Islet of Langerhans (tissue), 1 donor: ENCODE measurements at regions not wholly inside any gene's neighbourhood (a gene's known extent, or its start where the extent isn't known, plus 50 kb on each side); places are given as distances from the start of the nearest gene placed in this dataset.
A peak's percentile ranks its signal among the peaks of the same experiment; 100 is the strongest.

Experiments used
- FAIRE-seq: peaks from one replicate; lab custom pipeline; 2011; peaks lifted over from hg19 to GRCh38; lab: Jason Lieb, UNC

DNA sequence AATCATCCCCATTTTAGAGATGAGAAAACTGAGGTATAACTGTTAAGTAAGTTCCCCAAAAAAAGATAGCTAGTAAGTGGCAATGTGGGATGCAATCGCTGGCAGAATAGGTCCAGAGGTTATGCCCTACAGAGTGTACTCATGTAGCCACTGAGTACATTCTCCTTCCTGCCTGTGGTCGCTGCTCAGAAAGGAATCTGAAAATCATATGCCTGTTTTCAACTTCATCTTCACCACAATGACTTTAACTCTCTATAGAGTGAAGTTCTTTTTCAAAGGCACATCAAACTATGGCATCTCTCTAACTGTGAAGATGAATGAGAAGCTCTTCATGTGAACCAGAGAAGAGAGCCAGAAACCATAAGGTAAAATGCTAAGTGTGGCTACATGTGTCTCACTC lies 162.2 kb upstream of the SLC25A13 start:
- no peak for FAIRE-seq

- no peak for FAIRE-seq
These were observed 159.9 kb upstream of the SLC25A13 start for GRCh38 chr7:96481796-96482195.

- FAIRE-seq, result no peak
These were observed 157.2 kb upstream of the SLC25A13 start for GRCh38 chr7:96479015-96479645.

- no peak for FAIRE-seq
These were observed 149.7 kb upstream of the SLC25A13 start for GRCh38 chr7:96471606-96472005.

- FAIRE-seq, result no peak
These were observed 130.2 kb upstream of the SLC25A13 start for GRCh38 chr7:96452146-96452545.

DNA sequence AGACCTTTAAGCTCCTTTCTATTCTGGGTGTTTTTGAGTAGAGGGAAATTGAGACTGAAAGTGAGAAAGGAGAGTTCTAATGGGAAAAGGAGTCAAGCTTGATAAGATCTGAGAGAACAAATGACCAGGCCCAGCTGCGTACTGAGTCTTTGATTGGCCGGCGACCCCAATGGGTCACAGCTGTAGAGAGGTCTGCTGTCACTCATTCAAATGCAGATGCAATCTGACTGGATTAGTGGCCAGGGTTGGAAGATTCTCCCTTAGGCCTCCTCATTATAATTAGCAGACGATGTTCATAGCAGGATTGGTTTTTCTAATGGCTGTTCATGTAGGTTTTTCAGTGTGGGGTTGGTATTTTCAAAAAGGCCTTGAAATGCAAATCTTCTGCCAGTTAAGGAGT lies 127.2 kb upstream of the SLC25A13 start:
- no peak for FAIRE-seq

DNA sequence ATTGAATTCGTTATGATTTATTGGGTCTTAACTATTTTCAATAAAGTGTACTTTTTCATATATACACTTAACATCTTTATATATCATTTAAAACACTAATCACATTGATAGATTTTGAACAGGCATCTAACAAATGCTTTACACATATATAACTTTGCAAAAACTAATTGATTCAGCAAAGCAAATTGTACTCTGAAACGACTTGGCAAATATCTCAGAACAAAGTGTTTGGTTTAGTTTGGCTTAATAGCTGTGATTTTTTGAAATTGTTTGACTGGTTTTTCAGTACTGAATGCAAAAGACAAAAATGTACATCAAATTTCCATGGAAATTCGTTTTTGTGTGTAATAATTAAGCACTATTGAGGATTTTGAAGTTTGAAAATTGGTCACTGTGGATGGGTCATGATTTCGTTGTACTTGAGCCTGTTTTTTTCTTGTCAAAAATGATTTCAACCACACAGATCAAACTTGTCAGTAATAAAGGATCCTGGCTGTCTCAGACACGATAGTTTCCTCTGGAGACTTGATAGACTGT lies 125.3 kb upstream of the SLC25A13 start:
- no peak for FAIRE-seq

DNA sequence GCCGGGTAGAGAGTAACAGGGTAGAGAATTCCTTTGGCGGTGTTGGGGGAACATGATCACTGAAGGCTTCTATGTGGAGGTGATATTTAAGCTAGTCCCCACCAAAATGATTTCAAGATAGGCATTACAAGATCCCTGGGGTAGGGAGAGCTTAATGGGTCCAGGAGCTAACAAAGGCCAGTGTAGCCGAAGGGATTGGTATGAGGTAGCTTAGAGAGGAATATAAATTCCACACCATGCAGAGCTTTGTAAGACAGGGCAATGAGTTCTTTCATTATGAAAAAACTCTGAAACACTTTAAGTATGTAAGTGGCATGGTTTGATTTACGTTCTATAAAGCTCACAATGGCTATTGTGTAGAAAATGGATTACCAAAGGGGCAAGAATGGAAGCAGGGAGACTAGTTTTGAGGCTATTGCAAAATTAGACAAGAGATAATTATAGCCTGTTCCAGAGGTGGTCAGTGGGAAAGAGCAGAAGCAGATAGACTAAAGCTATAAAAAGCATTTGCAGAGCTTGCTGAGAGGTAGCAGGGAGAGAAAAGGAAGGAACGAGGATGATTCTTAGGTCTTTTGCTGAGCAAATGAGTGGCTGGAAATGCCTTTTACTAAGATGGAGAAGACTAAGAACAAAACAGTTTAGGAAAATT lies 119.7 kb upstream of the SLC25A13 start:
- no peak for FAIRE-seq

DNA sequence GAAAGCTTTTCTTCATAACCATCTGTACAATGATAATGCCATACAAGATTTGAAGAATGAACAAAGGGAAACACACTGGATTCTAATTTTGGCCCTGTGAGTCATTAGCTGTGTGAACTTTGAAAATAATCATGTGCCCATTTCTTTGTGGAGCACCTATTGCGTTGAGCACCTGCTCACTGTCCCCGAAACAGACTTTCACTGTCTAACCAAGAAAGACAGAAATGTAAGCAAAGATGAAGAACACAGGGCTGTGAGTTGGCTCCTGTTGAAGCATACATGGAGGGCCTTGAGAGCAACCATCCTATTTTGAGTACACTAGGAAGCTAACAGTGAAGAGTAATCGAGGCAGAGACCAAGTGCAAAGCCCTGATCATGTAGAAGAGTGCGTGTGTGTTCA lies 118.4 kb upstream of the SLC25A13 start:
- no peak for FAIRE-seq

GRCh38 chr7:96436880-96437279 lies 115.0 kb upstream of the SLC25A13 start:
- peak; percentile 13 for FAIRE-seq

DNA sequence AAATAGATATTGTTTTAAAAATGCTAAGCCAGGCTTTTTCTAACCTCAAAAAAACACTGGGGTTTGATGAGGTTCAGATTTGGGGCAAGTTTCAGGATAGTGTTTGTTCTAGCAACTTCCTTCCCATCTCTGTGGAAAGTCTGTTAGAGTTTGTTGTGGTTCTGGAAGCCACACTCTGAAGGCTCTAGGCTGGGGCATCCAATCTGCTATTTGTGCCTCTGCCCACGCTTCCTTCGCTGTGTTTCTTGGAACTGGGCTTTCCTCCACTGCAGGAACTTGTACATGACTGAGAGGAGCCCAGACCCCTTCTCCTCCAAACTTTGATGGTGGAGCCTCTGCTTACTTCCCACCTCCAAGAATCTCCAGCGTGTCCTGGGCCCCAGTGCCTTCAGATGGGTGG lies 108.5 kb upstream of the SLC25A13 start:
- FAIRE-seq, result no peak

DNA sequence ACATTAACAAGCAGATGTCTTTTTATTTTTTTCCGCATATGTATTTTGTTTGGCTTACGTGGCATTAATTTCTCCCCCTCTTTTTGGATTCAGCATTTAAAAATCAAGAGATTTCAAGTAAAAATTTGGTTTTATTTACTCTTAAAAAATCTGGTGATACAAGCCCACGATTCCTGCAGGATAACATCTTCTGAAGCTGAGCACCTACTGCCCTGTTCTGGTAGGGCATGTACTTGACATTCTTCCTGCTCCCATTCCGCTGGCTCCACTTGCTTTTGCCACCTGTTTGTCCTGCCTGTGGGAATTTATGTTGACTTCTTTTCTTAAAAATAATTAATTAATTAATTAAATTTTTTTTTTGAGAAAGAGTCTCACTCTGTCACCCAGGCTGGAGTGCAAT lies 105.2 kb upstream of the SLC25A13 start:
- no peak for FAIRE-seq

DNA sequence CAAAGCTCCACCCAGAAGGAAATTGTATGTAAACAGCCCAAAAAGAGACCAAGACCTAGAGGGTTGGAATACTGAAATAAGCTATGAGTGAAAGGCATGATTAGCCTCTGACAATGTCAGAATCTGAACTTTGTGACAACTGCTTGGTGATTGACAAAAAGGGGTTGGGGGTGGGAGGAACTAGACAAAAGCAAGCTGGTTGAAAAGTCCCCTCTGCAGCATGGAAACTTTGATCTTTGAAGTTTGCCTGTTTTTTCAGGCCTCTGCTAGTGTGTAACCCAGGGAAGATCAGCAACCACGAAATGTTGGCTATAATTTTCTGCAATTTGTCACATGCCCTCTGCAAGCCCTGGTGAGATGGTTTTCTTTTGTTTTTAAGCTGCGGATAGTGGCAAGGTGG lies 104.8 kb upstream of the SLC25A13 start:
- FAIRE-seq, result no peak

DNA sequence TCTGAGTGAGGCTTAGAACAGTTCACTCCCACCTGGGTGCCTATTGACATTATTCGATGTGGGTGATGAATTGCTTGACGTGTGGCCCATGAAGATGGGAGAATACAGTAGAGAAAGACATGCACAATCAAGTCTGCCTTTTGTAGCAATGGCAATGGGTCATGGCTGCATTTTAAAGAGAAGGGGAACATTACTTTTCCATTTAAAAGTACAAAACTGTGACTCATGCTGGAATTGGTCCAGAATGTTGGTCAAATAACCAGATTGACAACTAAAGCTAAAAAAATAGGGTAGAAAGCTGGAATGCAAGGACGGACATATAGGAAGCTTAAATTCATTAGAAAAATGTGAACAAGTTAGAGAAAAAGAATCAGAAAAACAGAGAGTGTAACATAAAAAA lies 104.1 kb upstream of the SLC25A13 start:
- no peak for FAIRE-seq

GRCh38 chr7:96424411-96424810 lies 102.5 kb upstream of the SLC25A13 start:
- no peak for FAIRE-seq

DNA sequence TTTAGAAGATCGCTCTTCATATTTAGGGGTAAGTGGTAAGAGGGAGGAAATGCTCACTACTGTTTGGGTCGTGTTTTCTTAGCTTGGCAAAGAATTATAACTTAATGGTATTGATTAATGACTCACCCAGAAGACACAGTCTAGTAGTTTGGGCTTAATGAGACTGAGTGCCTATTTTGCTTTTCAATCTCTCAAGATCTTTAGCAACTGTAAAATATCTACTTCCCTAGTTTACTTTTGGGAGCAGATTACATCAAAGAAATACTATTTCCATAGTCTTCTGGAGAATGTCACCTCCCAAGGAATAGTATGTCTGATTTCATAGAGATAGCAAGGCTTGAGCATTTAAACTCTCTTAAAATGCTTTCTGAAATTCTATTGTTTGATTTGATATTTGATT lies 100.5 kb upstream of the SLC25A13 start:
- FAIRE-seq, result no peak

- FAIRE-seq, result no peak
These were observed 96.7 kb upstream of the SLC25A13 start for GRCh38 chr7:96418581-96418980.

- FAIRE-seq, result no peak
These were observed 95.9 kb upstream of the SLC25A13 start for GRCh38 chr7:96417784-96418183.

DNA sequence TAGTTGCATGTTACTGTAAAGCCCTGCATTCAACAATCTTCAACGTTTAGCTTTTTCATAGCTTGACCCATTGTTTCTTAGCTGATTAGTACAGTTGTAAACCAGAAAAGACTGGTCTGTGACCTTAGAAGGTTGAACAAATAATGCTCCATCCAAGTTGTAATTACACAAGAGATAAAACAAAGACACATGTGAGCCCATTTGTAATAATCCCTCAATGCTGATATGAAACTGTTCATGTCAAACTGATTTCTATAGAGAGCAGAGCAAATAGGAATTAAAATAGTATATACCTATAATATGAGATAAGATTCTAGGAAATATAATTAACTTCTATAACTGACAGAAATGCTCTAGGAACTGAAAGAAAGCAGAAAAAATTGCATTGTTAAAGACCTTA lies 94.7 kb upstream of the SLC25A13 start:
- no peak for FAIRE-seq

- no peak for FAIRE-seq
These were observed 94.2 kb upstream of the SLC25A13 start for GRCh38 chr7:96416116-96416515.

DNA sequence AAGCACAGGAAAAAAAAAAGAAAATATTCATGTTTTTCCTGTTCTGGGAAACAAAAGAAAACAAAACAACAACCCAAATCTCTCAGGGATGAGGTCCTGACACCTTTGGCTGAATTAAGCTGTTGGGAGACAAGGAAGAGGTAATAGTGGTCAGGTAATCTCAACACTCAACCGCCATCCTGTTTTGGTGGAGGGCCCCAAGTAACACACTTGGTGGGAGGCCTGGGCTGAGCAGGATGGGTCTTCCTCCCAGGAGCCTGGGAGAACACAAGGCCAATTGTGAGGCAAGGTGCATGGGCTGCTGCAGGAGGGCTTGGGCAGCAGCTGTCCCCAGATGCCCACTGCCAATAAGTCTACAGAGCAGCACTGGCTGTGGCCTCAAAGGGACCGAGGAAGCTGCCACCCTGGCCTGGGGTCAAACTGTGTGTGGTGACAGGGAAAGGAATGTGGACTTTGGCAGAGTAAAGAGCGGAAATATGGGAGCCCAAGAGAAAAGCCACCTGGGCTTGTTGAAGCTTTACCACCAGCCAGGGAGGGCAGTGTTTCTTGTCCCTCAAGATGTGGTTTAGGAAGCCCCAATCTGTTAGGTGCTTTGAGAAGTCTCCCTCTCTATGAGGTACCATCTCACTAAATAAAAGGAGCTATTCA lies 93.5 kb upstream of the SLC25A13 start:
- FAIRE-seq, result no peak

DNA sequence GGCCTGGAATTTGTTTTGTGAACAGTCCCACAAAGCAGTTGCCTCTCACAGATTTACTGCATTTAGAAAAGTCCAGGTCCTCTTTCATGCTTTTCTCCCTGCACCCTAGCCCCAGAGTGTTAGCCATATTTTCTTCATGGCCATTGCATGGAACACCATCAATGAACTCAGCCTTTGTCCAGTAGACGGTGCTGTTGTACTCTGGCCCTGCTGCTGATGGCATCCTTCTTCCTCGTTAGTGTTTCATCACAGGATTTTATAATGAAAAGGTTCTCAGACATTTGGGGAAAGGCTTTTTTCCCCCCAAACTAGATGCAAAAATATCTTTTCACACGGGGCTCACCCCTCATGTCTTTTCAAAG lies 93.0 kb upstream of the SLC25A13 start:
- FAIRE-seq, result no peak

DNA sequence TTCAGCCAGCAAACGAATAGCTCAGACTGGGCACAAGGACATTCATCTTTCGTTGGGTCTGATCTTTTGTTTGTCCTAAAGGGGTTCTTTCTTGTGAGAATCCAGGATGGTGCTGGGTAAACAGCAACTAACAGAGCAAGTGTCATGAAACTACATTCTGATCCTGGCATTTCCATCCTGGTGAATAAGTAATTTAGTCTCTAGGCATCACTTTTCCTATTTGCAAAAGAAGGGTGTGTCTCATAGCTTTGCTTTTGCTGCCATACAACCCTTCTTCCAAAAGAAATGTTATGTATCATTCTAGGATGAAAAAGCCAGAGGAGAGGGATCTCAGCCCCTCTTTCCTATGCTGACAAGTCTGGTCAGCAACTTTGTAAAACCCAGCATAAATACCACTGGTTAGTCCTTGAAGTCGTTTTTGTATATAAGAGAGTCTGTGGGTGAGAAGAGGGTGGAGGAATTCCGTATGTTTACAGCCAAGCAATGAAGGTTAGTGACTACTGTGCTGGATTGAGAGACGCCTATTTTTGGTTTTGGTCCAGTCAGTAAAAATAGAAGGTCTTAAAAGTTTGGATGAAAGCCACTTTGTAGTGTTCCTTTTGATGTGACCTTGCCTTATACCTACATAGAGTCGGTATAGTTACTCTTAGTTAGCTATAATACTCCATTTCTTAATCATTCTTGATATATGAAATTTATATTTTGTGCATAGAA lies 88.4 kb upstream of the SLC25A13 start:
- FAIRE-seq, result no peak
